HL-60 (cell line): ENCODE measurements at regions not wholly inside any gene's neighbourhood (a gene's known extent, or its start where the extent isn't known, plus 50 kb on each side); places are given as distances from the start of the nearest gene placed in this dataset.

Source experiments
- DNase-seq, 2 experiments: peaks; one replicate each; pipeline ENCODE4 v3.0.0-alpha.2; 2010 to 2020; ENCODE audit warnings: low read depth in 1 of 2, low spot score in 1 of 2
- H3K27ac ChIP-seq: fragments of 250-450 bp; sonication (Bioruptor Pico); replicated peaks from 2 replicates; pipeline ENCODE4 v1.5.1; 2020; ENCODE audit warnings: mild to moderate bottlenecking, moderate library complexity
- H3K27me3 ChIP-seq: fragments of 250-450 bp; sonication (Bioruptor Pico); 2 replicates; pipeline ENCODE4 v1.5.1; 2021; ENCODE audit warnings: mild to moderate bottlenecking, moderate library complexity; ENCODE audit not compliant: insufficient read depth, poor library complexity, severe bottlenecking
- H3K4me3 ChIP-seq: replicated peaks from 2 replicates; pipeline ENCODE4 v1.5.1; 2011; ENCODE audit warnings: mild to moderate bottlenecking, control low read depth, low read length; ENCODE audit not compliant: insufficient read depth
- GABPA ChIP-seq: IDR thresholded peaks from 2 replicates; pipeline ENCODE4 v1.6.1; 2012; ENCODE audit warnings: low read depth
- POLR2AphosphoS5 ChIP-seq: IDR thresholded peaks from 2 replicates; pipeline ENCODE4 v1.6.1; 2012; ENCODE audit warnings: low read depth
- SPI1 ChIP-seq: IDR thresholded peaks from 2 replicates; pipeline ENCODE4 v1.6.1; 2012; ENCODE audit warnings: low read depth, mild to moderate bottlenecking, borderline replicate concordance
- TF ChIP-seq, protein P1 (sequence below): IDR thresholded peaks from 2 replicates; pipeline ENCODE4 v1.6.1; 2012; ENCODE audit warnings: low read depth; ENCODE audit not compliant: insufficient replicate concordance
- TF ChIP-seq, protein P2 (sequence below): IDR thresholded peaks from one replicate; pipeline ENCODE4 v1.5.1; 2011; ENCODE audit warnings: low read length, control low read depth, inconsistent platforms; ENCODE audit not compliant: insufficient read depth

DNA sequence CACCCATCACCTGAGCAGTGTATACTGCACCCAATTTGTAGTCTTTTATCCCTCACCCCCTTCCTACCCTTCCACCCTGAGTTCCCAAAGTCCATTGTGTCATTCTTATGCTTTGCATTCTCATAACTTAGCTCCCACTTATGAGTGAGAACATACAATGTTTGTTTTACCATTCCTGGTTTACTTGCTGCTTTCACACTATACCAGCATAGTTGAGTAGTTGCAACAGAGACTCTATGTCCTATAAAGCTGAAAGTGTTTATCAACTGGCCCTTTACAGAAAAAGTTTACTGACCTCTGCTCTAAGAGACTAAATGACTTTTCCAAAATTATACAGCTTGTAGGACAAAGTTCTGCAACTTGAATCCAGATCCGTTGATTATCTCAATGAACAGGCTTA lies 61.1 kb upstream of the BLTP1 start:
- H3K4me3 ChIP-seq: no peak overlapping the region
- TF ChIP-seq, protein P1, sequence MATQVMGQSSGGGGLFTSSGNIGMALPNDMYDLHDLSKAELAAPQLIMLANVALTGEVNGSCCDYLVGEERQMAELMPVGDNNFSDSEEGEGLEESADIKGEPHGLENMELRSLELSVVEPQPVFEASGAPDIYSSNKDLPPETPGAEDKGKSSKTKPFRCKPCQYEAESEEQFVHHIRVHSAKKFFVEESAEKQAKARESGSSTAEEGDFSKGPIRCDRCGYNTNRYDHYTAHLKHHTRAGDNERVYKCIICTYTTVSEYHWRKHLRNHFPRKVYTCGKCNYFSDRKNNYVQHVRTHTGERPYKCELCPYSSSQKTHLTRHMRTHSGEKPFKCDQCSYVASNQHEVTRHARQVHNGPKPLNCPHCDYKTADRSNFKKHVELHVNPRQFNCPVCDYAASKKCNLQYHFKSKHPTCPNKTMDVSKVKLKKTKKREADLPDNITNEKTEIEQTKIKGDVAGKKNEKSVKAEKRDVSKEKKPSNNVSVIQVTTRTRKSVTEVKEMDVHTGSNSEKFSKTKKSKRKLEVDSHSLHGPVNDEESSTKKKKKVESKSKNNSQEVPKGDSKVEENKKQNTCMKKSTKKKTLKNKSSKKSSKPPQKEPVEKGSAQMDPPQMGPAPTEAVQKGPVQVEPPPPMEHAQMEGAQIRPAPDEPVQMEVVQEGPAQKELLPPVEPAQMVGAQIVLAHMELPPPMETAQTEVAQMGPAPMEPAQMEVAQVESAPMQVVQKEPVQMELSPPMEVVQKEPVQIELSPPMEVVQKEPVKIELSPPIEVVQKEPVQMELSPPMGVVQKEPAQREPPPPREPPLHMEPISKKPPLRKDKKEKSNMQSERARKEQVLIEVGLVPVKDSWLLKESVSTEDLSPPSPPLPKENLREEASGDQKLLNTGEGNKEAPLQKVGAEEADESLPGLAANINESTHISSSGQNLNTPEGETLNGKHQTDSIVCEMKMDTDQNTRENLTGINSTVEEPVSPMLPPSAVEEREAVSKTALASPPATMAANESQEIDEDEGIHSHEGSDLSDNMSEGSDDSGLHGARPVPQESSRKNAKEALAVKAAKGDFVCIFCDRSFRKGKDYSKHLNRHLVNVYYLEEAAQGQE: no peak
- no peak for TF ChIP-seq POLR2AphosphoS5
- TF ChIP-seq GABPA: no peak
- no peak for TF ChIP-seq SPI1
- no peak for DNase-seq
- H3K27ac ChIP-seq: no peak overlapping the region
- no peaks in the 10 kb centered on the region for H3K27me3 ChIP-seq

DNA sequence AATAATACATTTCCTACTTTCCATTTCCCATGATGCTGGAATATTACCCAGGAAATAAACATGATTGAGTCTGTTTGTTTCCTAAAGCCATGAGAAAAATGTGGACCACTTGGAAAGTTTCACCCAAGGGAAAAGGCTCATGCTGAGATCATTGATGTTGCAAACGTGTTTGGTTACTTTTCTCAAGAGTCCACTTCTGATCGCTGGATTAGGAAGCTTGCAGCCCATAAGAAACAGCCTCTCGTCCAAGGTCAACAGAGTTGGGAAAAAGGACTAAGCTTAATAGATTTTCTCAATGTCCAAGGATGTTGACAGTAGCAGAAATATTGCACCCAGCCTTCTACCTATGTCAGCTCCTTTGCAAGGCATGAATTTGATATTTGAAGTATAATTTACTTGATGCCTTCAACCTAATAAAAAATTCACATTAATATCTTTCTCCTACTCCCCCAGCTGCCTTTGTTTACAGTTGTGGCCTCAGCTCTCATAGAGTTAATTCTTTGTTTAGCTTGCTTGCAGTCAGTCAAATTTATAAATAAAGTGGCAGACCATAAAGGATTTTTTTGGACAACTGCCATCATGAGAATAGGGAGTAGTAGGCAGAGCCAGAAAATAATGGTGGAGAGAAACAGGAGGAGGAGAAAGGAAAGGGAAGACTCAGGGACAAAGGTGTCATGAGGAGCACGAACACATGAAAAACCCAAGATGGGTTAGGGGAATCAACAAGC lies 65.6 kb upstream of the BLTP1 start:
- TF ChIP-seq, protein P1: no peak
- TF ChIP-seq, protein P2, sequence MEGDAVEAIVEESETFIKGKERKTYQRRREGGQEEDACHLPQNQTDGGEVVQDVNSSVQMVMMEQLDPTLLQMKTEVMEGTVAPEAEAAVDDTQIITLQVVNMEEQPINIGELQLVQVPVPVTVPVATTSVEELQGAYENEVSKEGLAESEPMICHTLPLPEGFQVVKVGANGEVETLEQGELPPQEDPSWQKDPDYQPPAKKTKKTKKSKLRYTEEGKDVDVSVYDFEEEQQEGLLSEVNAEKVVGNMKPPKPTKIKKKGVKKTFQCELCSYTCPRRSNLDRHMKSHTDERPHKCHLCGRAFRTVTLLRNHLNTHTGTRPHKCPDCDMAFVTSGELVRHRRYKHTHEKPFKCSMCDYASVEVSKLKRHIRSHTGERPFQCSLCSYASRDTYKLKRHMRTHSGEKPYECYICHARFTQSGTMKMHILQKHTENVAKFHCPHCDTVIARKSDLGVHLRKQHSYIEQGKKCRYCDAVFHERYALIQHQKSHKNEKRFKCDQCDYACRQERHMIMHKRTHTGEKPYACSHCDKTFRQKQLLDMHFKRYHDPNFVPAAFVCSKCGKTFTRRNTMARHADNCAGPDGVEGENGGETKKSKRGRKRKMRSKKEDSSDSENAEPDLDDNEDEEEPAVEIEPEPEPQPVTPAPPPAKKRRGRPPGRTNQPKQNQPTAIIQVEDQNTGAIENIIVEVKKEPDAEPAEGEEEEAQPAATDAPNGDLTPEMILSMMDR: no peak
- TF ChIP-seq SPI1: no peak
- TF ChIP-seq GABPA: no peak
- no peak for TF ChIP-seq POLR2AphosphoS5
- DNase-seq: no peak
- no peak overlapping the region for H3K27ac ChIP-seq
- no peak overlapping the region for H3K4me3 ChIP-seq
- H3K27me3 ChIP-seq: no peaks in the 10 kb centered on the region

DNA sequence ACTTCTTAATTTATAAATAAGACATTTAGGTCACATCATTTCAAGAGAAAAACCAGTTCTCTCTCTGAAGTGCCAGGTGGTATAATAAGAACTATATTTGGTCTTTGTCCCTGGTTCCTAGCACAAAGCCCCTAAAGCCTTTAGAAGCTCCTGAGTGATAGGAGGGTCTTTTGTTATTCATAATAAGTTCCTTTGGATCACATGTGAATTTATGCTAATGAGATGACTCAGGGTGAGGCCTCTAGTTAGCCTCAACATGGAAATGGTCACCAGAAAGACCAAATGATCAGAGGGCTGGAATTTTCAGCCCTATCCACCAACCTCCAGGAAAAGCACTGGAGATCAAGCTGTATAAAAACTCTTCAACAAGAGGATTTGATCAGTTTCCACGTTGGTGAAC lies 68.1 kb upstream of the BLTP1 start:
- no peak overlapping the region for H3K4me3 ChIP-seq
- TF ChIP-seq, protein P2: no peak
- TF ChIP-seq POLR2AphosphoS5 (no peak), GABPA (no peak), SPI1 (no peak)
- TF ChIP-seq, protein P1: no peak
- no peak for DNase-seq
- no peak overlapping the region for H3K27ac ChIP-seq
- H3K27me3 ChIP-seq: no peaks in the 10 kb centered on the region
